AG04449 (cell line): ENCODE measurements at regions not wholly inside any gene's neighbourhood (a gene's known extent, or its start where the extent isn't known, plus 50 kb on each side); places are given as distances from the start of the nearest gene placed in this dataset.

Source experiments
- CTCF ChIA-PET: fragments of 350-600 bp; formaldehyde crosslinking; extraction: SDS; loops from one replicate; lab custom pipeline; 2021; ENCODE audit warnings: antibody characterized with exemption; lab: Yijun Ruan, JAX
- POLR2A ChIA-PET: fragments of 400-600, 350-600 bp; formaldehyde crosslinking; extraction: SDS; loops from one replicate; lab custom pipeline; 2020; ENCODE audit warnings: antibody characterized with exemption, inconsistent platforms; lab: Yijun Ruan, JAX
- DNase-seq: peaks from one replicate; pipeline ENCODE4 v3.0.0-alpha.2; 2010; ENCODE audit warnings: low read depth, low spot score
- H3K4me3 ChIP-seq: 2 replicates; pipeline ENCODE4 v1.5.1; 2011; ENCODE audit warnings: low read depth, mild to moderate bottlenecking, control low read depth, low read length
- CTCF ChIP-seq: IDR thresholded peaks from one replicate; pipeline ENCODE4 v1.5.1; 2011; ENCODE audit warnings: mild to moderate bottlenecking, moderate library complexity, low read length, control low read depth, inconsistent platforms; ENCODE audit not compliant: insufficient read depth; ENCODE audit errors: missing control alignments

GRCh38 chr3:59247402-59247841 is 197.6 kb upstream of the CFAP20DC start:
- ChIA-PET CTCF (no interaction called here), POLR2A (no interaction called here)
- no peak overlapping the region for H3K4me3 ChIP-seq
- no peak for TF ChIP-seq CTCF
- no peak for DNase-seq

- TF ChIP-seq CTCF, result no peak
- POLR2A ChIA-PET, result no interaction called here
- CTCF ChIA-PET, result no interaction called here
- DNase-seq, result no peak
- no peak overlapping the region for H3K4me3 ChIP-seq
Measured at GRCh38 chr3:59246719-59247401, 197.0 kb upstream of the CFAP20DC start.

- no peak for TF ChIP-seq CTCF
- POLR2A ChIA-PET, result interaction anchor here (0.5 kb wide), 1 partner anchor 10 kb away, joined by 3 read pairs; no protein-coding TSS in a partner anchor
- no peak for DNase-seq
- no peak overlapping the region for H3K4me3 ChIP-seq
- CTCF ChIA-PET, result no interaction called here
Measured at GRCh38 chr3:59245859-59246501, 196.2 kb upstream of the CFAP20DC start.

GRCh38 chr3:59245300-59245858 is 195.6 kb upstream of the CFAP20DC start:
- POLR2A ChIA-PET, result interaction anchor here (0.5 kb wide), 1 partner anchor 9 kb away, joined by 3 read pairs; no protein-coding TSS in a partner anchor
- TF ChIP-seq CTCF, result no peak
- CTCF ChIA-PET, result no interaction called here
- no peak overlapping the region for H3K4me3 ChIP-seq
- DNase-seq, result no peak

GRCh38 chr3:59244343-59244742 is 194.5 kb upstream of the CFAP20DC start:
- POLR2A ChIA-PET, result no interaction called here
- DNase-seq, result no peak
- H3K4me3 ChIP-seq, result no peak overlapping the region
- CTCF ChIA-PET, result interaction anchor here (0.9 kb wide), 1 partner anchor 190 kb away, joined by 3 read pairs; no protein-coding TSS in a partner anchor
- no peak for TF ChIP-seq CTCF

GRCh38 chr3:59243476-59243875 is 193.7 kb upstream of the CFAP20DC start:
- no peak for TF ChIP-seq CTCF
- CTCF ChIA-PET, result no interaction called here
- H3K4me3 ChIP-seq, result no peak overlapping the region
- no peak for DNase-seq
- POLR2A ChIA-PET, result no interaction called here
